Panc1 (cell line): ENCODE measurements at regions not wholly inside any gene's neighbourhood (a gene's known extent, or its start where the extent isn't known, plus 50 kb on each side); places are given as distances from the start of the nearest gene placed in this dataset.

Experiments used
- ATAC-seq: fragments of 200-7000 bp; cut with Tn5 transposase; 2 replicates; pipeline ENCODE4 v1.9.1; 2020; ENCODE audit warnings: mild to moderate bottlenecking, moderate library complexity
- BruUV-seq: library from RNA; stranded (reverse); fragments of 400-500 nt; replicated peaks from 2 replicates; lab custom pipeline; 2021; lab: Mats Ljungman, UMichigan
- CTCF ChIA-PET: fragments of 300-600 bp; sonication (Branson Sonifier 250); formaldehyde crosslinking; loops from one replicate; lab custom pipeline; 2022; ENCODE audit warnings: antibody characterized with exemption; lab: Charles Lee
- POLR2A ChIA-PET: fragments of 300-600 bp; sonication (Branson Sonifier 250); formaldehyde crosslinking; loops from one replicate; lab custom pipeline; 2022; ENCODE audit warnings: antibody characterized with exemption; lab: Charles Lee
- DNase-seq: peaks from one replicate; pipeline ENCODE4 v3.0.0-alpha.2; 2010; ENCODE audit warnings: low read depth, low spot score
- H3K27ac ChIP-seq: 2 replicates; pipeline ENCODE4 v1.5.1; 2011; ENCODE audit warnings: mild to moderate bottlenecking, low read length, inconsistent platforms
- H3K27me3 ChIP-seq: fragments of 200-500 bp; sonication (Bioruptor generic); 2 replicates; pipeline ENCODE4 v1.6.0; 2014; ENCODE audit warnings: low read length, inconsistent platforms; ENCODE audit not compliant: control insufficient read depth, insufficient read depth
- H3K36me3 ChIP-seq: fragments of 200-500 bp; sonication (Bioruptor generic); 2 replicates; pipeline ENCODE4 v1.5.1; 2014; ENCODE audit warnings: inconsistent platforms, mild to moderate bottlenecking, low read length, moderate library complexity; ENCODE audit not compliant: control insufficient read depth, insufficient read depth
- H3K4me1 ChIP-seq: 2 replicates; pipeline ENCODE4 v1.5.1; 2011; ENCODE audit warnings: inconsistent platforms, mild to moderate bottlenecking, low read length, moderate library complexity; ENCODE audit not compliant: control insufficient read depth, insufficient read depth
- H3K4me3 ChIP-seq, 2 experiments: 2 replicates each; pipeline ENCODE4 v1.5.1; 2011 to 2012; ENCODE audit warnings: low read depth in 2 of 2, low read length in 2 of 2, mild to moderate bottlenecking in 2 of 2, inconsistent platforms in 1 of 2, moderate library complexity in 1 of 2
- H3K9me3 ChIP-seq: fragments of 200-500 bp; sonication (Bioruptor generic); 2 replicates; pipeline ENCODE4 v1.5.1; 2014; ENCODE audit warnings: low read depth, mild to moderate bottlenecking, inconsistent platforms, low read length, moderate library complexity; ENCODE audit not compliant: control insufficient read depth, insufficient read depth
- POLR2AphosphoS5 ChIP-seq: IDR thresholded peaks from 2 replicates; pipeline ENCODE4 v1.6.1; 2012; ENCODE audit warnings: mild to moderate bottlenecking, low read depth, low read length, moderate library complexity
- SIN3A ChIP-seq: IDR thresholded peaks from 2 replicates; pipeline ENCODE4 v1.6.1; 2012; ENCODE audit warnings: low read depth, mild to moderate bottlenecking, low read length, moderate library complexity, borderline replicate concordance; ENCODE audit not compliant: insufficient read depth
- TCF7L2 ChIP-seq: IDR thresholded peaks from 2 replicates; pipeline ENCODE4 v1.6.1; 2011; ENCODE audit warnings: mild to moderate bottlenecking, low read depth, low read length, inconsistent platforms
- in situ Hi-C: cut with HindIII; loops from 2 replicates; pipeline ENCODE4 v1.10.0; 2016; ENCODE audit warnings: low sequenced_read_pairs, low pct_unique_long_range_greater_than_20kb
- intact Hi-C: fragments of 100-400 bp; cut with micrococcal nuclease; formaldehyde crosslinking; loops from one replicate; pipeline ENCODE4 v1.10.0; 2022; ENCODE audit not compliant: unreplicated experiment
- TF ChIP-seq, protein P1 (sequence below), 2 experiments: IDR thresholded peaks; 2 replicates each; pipeline ENCODE4 v1.6.1; 2011 to 2012; ENCODE audit warnings: low read depth in 2 of 2, control low read depth in 1 of 2, low read length in 1 of 2, mild to moderate bottlenecking in 1 of 2, moderate library complexity in 1 of 2; ENCODE audit not compliant: insufficient read depth in 1 of 2
- TF ChIP-seq, protein P2 (sequence below): fragments of 450-650 bp; IDR thresholded peaks from 2 replicates; pipeline ENCODE4 v1.5.1; 2017; ENCODE audit warnings: mild to moderate bottlenecking

DNA sequence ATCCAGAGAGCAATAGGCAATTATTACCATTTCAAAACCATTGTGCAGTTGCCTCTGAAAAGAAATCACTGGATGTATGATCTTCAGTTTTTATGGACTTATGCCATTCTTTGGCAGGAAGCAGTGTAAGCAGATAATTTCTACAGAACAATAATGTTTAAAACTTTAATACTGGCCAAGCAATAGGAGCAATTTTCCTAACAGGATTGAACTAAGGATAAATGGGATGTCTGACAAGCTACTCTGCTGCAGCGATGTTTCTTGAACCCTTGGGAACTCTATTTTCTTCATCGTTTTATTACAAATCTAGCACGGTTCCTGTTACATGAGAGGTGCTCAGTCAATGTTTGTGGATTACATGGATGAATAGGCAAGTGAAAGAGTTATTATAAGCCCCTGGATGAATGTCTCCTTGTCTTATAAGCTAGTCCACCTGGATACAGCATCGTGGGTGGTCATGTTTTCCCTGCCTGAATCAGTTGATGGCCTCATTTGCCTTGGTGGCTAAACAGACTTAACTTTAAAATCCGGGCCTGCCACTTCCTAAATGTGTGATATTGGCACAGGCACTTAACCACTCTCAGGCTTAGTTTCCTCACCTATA is 68.2 kb upstream of the MDM1 start:
- Histone ChIP-seq H3K9me3 (no peaks in the 10 kb centered on the region), H3K4me3 (no peak overlapping the region), H3K27me3 (no peaks in the 10 kb centered on the region), H3K4me1 (peaks cover 13% of the 10 kb centered on the region), H3K27ac (peak overlapping the region; percentile 57; the same call in 1 of the 2 replicates), H3K36me3 (no peaks in the 10 kb centered on the region)
- intact Hi-C loops, result no loop called here
- BruUV-seq, result no TSS peak
- no peak for DNase-seq
- ChIA-PET CTCF (no interaction called here), POLR2A (no interaction called here)
- in situ Hi-C loops, result no loop called here
- no peak for ATAC-seq
- TF ChIP-seq SIN3A (no peak), TCF7L2 (no peak), POLR2AphosphoS5 (no peak)
- TF ChIP-seq, protein P1, sequence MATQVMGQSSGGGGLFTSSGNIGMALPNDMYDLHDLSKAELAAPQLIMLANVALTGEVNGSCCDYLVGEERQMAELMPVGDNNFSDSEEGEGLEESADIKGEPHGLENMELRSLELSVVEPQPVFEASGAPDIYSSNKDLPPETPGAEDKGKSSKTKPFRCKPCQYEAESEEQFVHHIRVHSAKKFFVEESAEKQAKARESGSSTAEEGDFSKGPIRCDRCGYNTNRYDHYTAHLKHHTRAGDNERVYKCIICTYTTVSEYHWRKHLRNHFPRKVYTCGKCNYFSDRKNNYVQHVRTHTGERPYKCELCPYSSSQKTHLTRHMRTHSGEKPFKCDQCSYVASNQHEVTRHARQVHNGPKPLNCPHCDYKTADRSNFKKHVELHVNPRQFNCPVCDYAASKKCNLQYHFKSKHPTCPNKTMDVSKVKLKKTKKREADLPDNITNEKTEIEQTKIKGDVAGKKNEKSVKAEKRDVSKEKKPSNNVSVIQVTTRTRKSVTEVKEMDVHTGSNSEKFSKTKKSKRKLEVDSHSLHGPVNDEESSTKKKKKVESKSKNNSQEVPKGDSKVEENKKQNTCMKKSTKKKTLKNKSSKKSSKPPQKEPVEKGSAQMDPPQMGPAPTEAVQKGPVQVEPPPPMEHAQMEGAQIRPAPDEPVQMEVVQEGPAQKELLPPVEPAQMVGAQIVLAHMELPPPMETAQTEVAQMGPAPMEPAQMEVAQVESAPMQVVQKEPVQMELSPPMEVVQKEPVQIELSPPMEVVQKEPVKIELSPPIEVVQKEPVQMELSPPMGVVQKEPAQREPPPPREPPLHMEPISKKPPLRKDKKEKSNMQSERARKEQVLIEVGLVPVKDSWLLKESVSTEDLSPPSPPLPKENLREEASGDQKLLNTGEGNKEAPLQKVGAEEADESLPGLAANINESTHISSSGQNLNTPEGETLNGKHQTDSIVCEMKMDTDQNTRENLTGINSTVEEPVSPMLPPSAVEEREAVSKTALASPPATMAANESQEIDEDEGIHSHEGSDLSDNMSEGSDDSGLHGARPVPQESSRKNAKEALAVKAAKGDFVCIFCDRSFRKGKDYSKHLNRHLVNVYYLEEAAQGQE (IDR thresholded peaks at IDR 0.05; ENCODE audit: insufficient read depth in 1 of 2, low read depth in 2 of 2, low read length in 1 of 2), result no peak
- TF ChIP-seq, protein P2, sequence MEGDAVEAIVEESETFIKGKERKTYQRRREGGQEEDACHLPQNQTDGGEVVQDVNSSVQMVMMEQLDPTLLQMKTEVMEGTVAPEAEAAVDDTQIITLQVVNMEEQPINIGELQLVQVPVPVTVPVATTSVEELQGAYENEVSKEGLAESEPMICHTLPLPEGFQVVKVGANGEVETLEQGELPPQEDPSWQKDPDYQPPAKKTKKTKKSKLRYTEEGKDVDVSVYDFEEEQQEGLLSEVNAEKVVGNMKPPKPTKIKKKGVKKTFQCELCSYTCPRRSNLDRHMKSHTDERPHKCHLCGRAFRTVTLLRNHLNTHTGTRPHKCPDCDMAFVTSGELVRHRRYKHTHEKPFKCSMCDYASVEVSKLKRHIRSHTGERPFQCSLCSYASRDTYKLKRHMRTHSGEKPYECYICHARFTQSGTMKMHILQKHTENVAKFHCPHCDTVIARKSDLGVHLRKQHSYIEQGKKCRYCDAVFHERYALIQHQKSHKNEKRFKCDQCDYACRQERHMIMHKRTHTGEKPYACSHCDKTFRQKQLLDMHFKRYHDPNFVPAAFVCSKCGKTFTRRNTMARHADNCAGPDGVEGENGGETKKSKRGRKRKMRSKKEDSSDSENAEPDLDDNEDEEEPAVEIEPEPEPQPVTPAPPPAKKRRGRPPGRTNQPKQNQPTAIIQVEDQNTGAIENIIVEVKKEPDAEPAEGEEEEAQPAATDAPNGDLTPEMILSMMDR, result no peak

DNA sequence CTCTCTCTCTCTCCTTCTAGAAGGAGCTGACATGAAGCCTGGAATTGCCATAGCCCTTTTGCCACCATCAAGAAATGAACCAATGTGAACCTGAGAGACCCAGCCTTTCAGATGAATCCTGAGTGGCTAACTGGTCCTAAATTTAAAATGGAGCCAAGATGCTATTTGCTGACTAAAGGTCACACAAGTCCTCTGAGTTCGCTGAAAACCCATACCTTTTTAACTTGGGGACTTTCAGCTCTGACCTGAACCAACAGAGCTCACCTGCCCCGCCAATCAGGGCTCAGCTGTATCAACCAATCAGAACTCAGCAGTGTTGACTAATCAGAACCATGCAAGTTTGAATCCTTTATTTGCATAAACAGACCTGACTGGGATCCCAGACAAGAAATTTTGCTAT is 70.3 kb upstream of the MDM1 start:
- BruUV-seq, result no TSS peak
- Histone ChIP-seq H3K4me1 (peaks cover 28% of the 10 kb centered on the region), H3K9me3 (no peaks in the 10 kb centered on the region), H3K27ac (peak overlapping the region; percentile 73), H3K4me3 (no peak overlapping the region), H3K27me3 (no peaks in the 10 kb centered on the region), H3K36me3 (no peaks in the 10 kb centered on the region)
- no peak for DNase-seq
- TF ChIP-seq, protein P2, result no peak
- TF ChIP-seq, protein P1 (IDR thresholded peaks at IDR 0.05; ENCODE audit: insufficient read depth in 1 of 2, low read depth in 2 of 2, low read length in 1 of 2), result no peak
- TF ChIP-seq TCF7L2, result no peak
- TF ChIP-seq POLR2AphosphoS5, result no peak
- no peak for TF ChIP-seq SIN3A
- CTCF ChIA-PET, result no interaction called here
- intact Hi-C loops, result no loop called here
- in situ Hi-C loops, result no loop called here
- POLR2A ChIA-PET, result no interaction called here
- ATAC-seq, result no peak
